Activated CD4-positive, alpha-beta T cell treated with anti-CD3 and anti-CD28 coated beads, Interleukin-2, Interleukin-6, amounts not matched to agents 100 ng/mL and 50 ng/mL, durations not matched to agents 16 hours and 8 hours (primary cell): ENCODE measurements at regions not wholly inside any gene's neighbourhood (a gene's known extent, or its start where the extent isn't known, plus 50 kb on each side); places are given as distances from the start of the nearest gene placed in this dataset.
"Not testable (repeated sequence)": the region's sequence is repeated elsewhere in the genome, so short reads cannot be mapped to it uniquely, and the experiment has no call there.

Source experiments
- DNase-seq: peaks from one replicate; pipeline ENCODE4 v3.0.0-alpha.2; 2020

- DNase-seq = no peak
Measured at GRCh38 chr12:87051621-87052020, 795.4 kb upstream of the MGAT4C start.

- no peak for DNase-seq
Measured at GRCh38 chr12:87047691-87048090, 791.5 kb upstream of the MGAT4C start.

- no peak for DNase-seq
Measured at GRCh38 chr12:87039536-87039935, 783.3 kb upstream of the MGAT4C start.

GRCh38 chr12:87038098-87038497 lies 781.9 kb upstream of the MGAT4C start:
- DNase-seq = no peak

GRCh38 chr12:87025976-87026375 lies 769.8 kb upstream of the MGAT4C start:
- DNase-seq = no peak

- DNase-seq = no peak
Measured at GRCh38 chr12:87021400-87021799, 765.2 kb upstream of the MGAT4C start.

GRCh38 chr12:87020071-87020470 lies 763.9 kb upstream of the MGAT4C start:
- DNase-seq = no peak

GRCh38 chr12:87015352-87015751 lies 759.2 kb upstream of the MGAT4C start:
- DNase-seq = no peak

GRCh38 chr12:87008785-87009384 lies 752.7 kb upstream of the MGAT4C start:
- no peak for DNase-seq

- DNase-seq = no peak
Measured at GRCh38 chr12:87001102-87001501, 744.9 kb upstream of the MGAT4C start.

- DNase-seq = no peak
Measured at GRCh38 chr12:86985298-86985697, 729.1 kb upstream of the MGAT4C start.

GRCh38 chr12:86970595-86970994 lies 714.4 kb upstream of the MGAT4C start:
- DNase-seq = not testable (repeated sequence)

GRCh38 chr12:86959766-86960458 lies 703.7 kb upstream of the MGAT4C start:
- no peak for DNase-seq

GRCh38 chr12:86950444-86950843 lies 694.3 kb upstream of the MGAT4C start:
- DNase-seq = no peak

GRCh38 chr12:86950043-86950442 lies 693.9 kb upstream of the MGAT4C start:
- no peak for DNase-seq

GRCh38 chr12:86948851-86949250 lies 692.7 kb upstream of the MGAT4C start:
- DNase-seq = no peak

- DNase-seq = no peak
Measured at GRCh38 chr12:86945685-86946196, 689.5 kb upstream of the MGAT4C start.

- not testable (repeated sequence) for DNase-seq
Measured at GRCh38 chr12:86944197-86944819, 688.1 kb upstream of the MGAT4C start.

- no peak for DNase-seq
Measured at GRCh38 chr12:86931714-86932113, 675.5 kb upstream of the MGAT4C start.

GRCh38 chr12:86929962-86930361 lies 673.8 kb upstream of the MGAT4C start:
- no peak for DNase-seq

GRCh38 chr12:86917121-86917520 lies 660.9 kb upstream of the MGAT4C start:
- DNase-seq = no peak

GRCh38 chr12:86914721-86915120 lies 658.5 kb upstream of the MGAT4C start:
- DNase-seq = no peak

GRCh38 chr12:86911973-86912372 lies 655.8 kb upstream of the MGAT4C start:
- DNase-seq = no peak

- DNase-seq = no peak
Measured at GRCh38 chr12:86903159-86903558, 647.0 kb upstream of the MGAT4C start.
